ENCODE measurements at regions not wholly inside any gene's neighbourhood (a gene's known extent, or its start where the extent isn't known, plus 50 kb on each side); places are given as distances from the start of the nearest gene placed in this dataset.

DNA sequence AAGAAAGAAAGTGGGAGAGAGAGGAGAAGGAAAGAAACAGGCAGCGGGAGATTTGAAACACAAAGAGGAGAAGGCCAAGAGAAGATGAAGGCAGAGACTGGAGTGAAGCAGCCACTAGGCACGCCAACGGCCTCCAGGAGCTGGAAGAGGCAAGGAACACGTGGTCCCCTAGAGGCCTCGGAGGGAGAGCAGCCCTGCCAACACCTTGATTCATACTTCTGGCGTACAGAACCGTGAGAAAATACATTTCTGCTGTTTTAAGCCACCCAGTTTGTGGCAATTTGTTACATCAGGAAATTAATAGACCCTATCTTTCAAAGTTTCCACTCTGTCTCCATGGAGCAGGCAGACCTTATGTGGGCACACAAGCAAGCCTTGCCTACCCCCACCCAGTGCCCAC lies 133.4 kb downstream of the ACTL7B start:
- TF ChIP-seq, protein P1, sequence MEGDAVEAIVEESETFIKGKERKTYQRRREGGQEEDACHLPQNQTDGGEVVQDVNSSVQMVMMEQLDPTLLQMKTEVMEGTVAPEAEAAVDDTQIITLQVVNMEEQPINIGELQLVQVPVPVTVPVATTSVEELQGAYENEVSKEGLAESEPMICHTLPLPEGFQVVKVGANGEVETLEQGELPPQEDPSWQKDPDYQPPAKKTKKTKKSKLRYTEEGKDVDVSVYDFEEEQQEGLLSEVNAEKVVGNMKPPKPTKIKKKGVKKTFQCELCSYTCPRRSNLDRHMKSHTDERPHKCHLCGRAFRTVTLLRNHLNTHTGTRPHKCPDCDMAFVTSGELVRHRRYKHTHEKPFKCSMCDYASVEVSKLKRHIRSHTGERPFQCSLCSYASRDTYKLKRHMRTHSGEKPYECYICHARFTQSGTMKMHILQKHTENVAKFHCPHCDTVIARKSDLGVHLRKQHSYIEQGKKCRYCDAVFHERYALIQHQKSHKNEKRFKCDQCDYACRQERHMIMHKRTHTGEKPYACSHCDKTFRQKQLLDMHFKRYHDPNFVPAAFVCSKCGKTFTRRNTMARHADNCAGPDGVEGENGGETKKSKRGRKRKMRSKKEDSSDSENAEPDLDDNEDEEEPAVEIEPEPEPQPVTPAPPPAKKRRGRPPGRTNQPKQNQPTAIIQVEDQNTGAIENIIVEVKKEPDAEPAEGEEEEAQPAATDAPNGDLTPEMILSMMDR (IDR thresholded peaks at IDR 0.05): no peak
- no peak for ATAC-seq (ENCODE audit: low FRiP score)
- DNase-seq (ENCODE audit: low spot score): no peak

DNA sequence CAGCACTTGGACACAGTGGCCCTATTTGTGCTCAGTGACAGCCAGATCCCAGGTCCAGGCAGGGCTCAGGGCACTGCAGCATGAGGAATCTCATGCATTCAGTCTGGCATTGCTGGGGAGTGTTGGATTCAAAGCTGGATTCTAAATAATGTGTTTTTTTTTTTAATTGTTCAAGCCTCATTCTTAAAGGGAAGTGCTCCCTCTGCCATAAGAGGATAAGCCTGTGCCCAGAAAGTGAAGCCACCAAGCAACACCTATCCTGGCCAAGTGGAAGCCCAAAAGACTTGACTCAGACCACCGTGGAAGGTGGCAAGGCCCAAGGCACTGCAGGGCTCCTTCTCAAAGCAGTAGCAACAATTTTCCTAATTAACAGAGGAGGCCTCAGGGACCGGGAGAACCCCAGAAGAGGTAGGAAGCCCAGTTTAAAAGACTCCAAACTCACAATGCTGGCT lies 135.6 kb downstream of the ACTL7B start:
- DNase-seq (ENCODE audit: low spot score) (no peak), ATAC-seq (ENCODE audit: low FRiP score) (no peak)
- TF ChIP-seq, protein P1 (IDR thresholded peaks at IDR 0.05): no peak

- TF ChIP-seq, protein P1 (IDR thresholded peaks at IDR 0.05): no peak
- DNase-seq (ENCODE audit: low spot score): no peak
- ATAC-seq (ENCODE audit: low FRiP score): no peak
Measured at GRCh38 chr9:108710424-108710823, 145.4 kb downstream of the ACTL7B start.

DNA sequence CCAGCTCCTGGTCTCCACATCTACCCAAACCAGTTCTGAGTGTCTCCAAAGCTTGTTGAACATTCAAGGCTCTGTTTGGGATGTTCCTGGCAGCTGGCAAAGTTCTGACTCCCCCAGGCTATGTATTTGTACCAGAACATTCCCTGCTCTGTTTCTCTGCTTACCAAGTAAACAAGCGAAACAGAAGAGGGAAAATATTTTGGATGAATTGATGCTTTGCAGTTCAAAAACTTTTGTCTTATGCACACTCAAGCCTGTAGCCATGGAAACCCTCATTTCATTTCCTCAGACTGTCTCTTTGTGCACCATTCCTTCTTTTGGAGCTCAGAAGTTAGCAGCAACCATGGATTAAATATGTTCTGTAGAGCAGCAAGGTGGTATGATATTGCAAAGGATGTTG lies 145.8 kb downstream of the ACTL7B start:
- TF ChIP-seq, protein P1 (IDR thresholded peaks at IDR 0.05): no peak
- DNase-seq (ENCODE audit: low spot score): no peak
- ATAC-seq (ENCODE audit: low FRiP score): no peak

GRCh38 chr9:108709126-108709525 lies 146.7 kb downstream of the ACTL7B start:
- TF ChIP-seq, protein P1 (IDR thresholded peaks at IDR 0.05): no peak
- ATAC-seq (ENCODE audit: low FRiP score) (no peak), DNase-seq (ENCODE audit: low spot score) (no peak)

DNA sequence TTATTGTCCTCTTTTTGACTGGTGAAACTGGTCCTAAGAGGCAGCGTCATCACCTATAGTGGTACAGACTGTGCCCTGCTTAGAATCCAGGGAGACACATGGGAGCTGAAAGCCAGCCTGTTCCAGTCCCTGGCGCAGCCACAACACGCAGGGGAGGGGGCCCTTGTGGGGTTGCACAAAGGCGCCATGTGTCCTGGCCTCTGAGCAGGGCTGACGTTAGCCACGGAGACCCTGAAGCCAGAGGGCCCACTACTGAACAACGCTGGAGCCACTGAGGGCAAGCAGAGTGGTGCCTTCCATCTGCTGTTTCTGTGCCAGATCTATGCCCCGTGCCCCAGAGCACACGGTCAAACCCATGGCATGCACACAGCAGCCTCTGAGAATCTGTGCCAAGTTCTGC lies 147.3 kb downstream of the ACTL7B start:
- TF ChIP-seq, protein P1 (IDR thresholded peaks at IDR 0.05): no peak
- ATAC-seq (ENCODE audit: low FRiP score) (no peak), DNase-seq (ENCODE audit: low spot score) (no peak)

- no peak for DNase-seq (ENCODE audit: low spot score)
- TF ChIP-seq, protein P1 (IDR thresholded peaks at IDR 0.05): no peak
- ATAC-seq (ENCODE audit: low FRiP score): no peak
Measured at GRCh38 chr9:108707120-108707519, 148.7 kb downstream of the ACTL7B start.
